Fibroblast of lung (primary cell): ENCODE measurements at regions not wholly inside any gene's neighbourhood (a gene's known extent, or its start where the extent isn't known, plus 50 kb on each side); places are given as distances from the start of the nearest gene placed in this dataset.

Source experiments
- CTCF ChIP-seq, 2 donors: IDR thresholded peaks in 1 of 2; conservative IDR thresholded peaks in 1 of 2; 1 replicate in 1 of 2; 2 replicates in 1 of 2; pipeline ENCODE4 v1.5.1; 2011 to 2012; ENCODE audit warnings: low read length in 2 of 2, control low read depth in 1 of 2, inconsistent platforms in 1 of 2, low read depth in 1 of 2, mild to moderate bottlenecking in 1 of 2
- EZH2 ChIP-seq: IDR thresholded peaks from 2 replicates; pipeline ENCODE4 v1.5.1; 2012; ENCODE audit warnings: low read length, control low read depth, mild to moderate bottlenecking; ENCODE audit errors: missing control alignments

GRCh38 chr2:16406496-16407289 lies 258.9 kb downstream of the CYRIA start:
- TF ChIP-seq CTCF (conservative IDR thresholded peaks at IDR 0.05 in 1 of 2, IDR thresholded peaks at IDR 0.05 in 1 of 2; ENCODE audit: low read depth in 1 of 2, low read length in 2 of 2) = no peak
- no peak for TF ChIP-seq EZH2
